Neuronal stem cell (in vitro differentiated cells): ENCODE measurements at regions not wholly inside any gene's neighbourhood (a gene's known extent, or its start where the extent isn't known, plus 50 kb on each side); places are given as distances from the start of the nearest gene placed in this dataset.

Source experiments
- DNase-seq: peaks from one replicate; pipeline ENCODE4 v3.0.0-alpha.2; 2013; ENCODE audit warnings: low spot score
- H2AFZ ChIP-seq: one replicate; pipeline ENCODE4 v1.6.1; 2013; ENCODE audit warnings: mild to moderate bottlenecking, low read length, inconsistent platforms
- H2AK5ac ChIP-seq: 2 replicates; pipeline ENCODE4 v1.6.1; 2013; ENCODE audit warnings: low read depth, mild to moderate bottlenecking, inconsistent platforms, low read length, moderate library complexity, mixed read lengths
- H2BK120ac ChIP-seq: 2 replicates; pipeline ENCODE4 v1.6.1; 2013; ENCODE audit warnings: low read depth, mild to moderate bottlenecking, inconsistent platforms, low read length, moderate library complexity, mixed read lengths
- H2BK12ac ChIP-seq: one replicate; pipeline ENCODE4 v1.6.1; 2013; ENCODE audit warnings: low read length, inconsistent platforms
- H2BK15ac ChIP-seq: 2 replicates; pipeline ENCODE4 v1.6.1; 2013; ENCODE audit warnings: mild to moderate bottlenecking, low read length, inconsistent platforms, mixed read lengths
- H2BK5ac ChIP-seq: one replicate; pipeline ENCODE4 v1.6.1; 2013; ENCODE audit warnings: inconsistent platforms, mild to moderate bottlenecking, low read length, moderate library complexity
- H3K14ac ChIP-seq: one replicate; pipeline ENCODE4 v1.6.1; 2013; ENCODE audit warnings: low read length, inconsistent platforms
- H3K18ac ChIP-seq: 2 replicates; pipeline ENCODE4 v1.6.1; 2013; ENCODE audit warnings: low read length, inconsistent platforms
- H3K23ac ChIP-seq: 2 replicates; pipeline ENCODE4 v1.6.1; 2013; ENCODE audit warnings: low read depth, mild to moderate bottlenecking, mixed read lengths, low read length, inconsistent platforms; ENCODE audit not compliant: poor library complexity
- H3K27ac ChIP-seq: replicated peaks from 3 replicates; pipeline ENCODE4 v1.5.1; 2013; ENCODE audit warnings: low read length, inconsistent platforms
- H3K27me3 ChIP-seq, 3 experiments: 2 replicates each; pipeline ENCODE4 v1.6.1; 2013; ENCODE audit warnings: low read length in 3 of 3, mild to moderate bottlenecking in 2 of 3, inconsistent platforms in 1 of 3, low read depth in 1 of 3, mixed read lengths in 1 of 3, moderate library complexity in 1 of 3; ENCODE audit not compliant: control insufficient read depth in 3 of 3, insufficient read depth in 3 of 3
- H3K36me3 ChIP-seq, 2 donors: replicated peaks in 1 of 2; 2 replicates each; pipeline ENCODE4 v1.6.1; 2013; ENCODE audit warnings: low read length in 2 of 2; ENCODE audit not compliant: control insufficient read depth in 2 of 2, insufficient read depth in 2 of 2
- H3K4ac ChIP-seq: 2 replicates; pipeline ENCODE4 v1.6.1; 2013; ENCODE audit warnings: inconsistent platforms, mild to moderate bottlenecking, low read length, moderate library complexity
- H3K4me1 ChIP-seq, 2 donors: 1 replicate in 1 of 2; 2 replicates in 1 of 2; pipeline ENCODE4 v1.6.1; 2013; ENCODE audit warnings: low read length in 2 of 2, low read depth in 1 of 2; ENCODE audit not compliant: control insufficient read depth in 2 of 2, insufficient read depth in 1 of 2
- H3K4me2 ChIP-seq: one replicate; pipeline ENCODE4 v1.6.1; 2013; ENCODE audit warnings: mild to moderate bottlenecking, low read length, inconsistent platforms; ENCODE audit not compliant: insufficient read depth, poor library complexity, severe bottlenecking
- H3K4me3 ChIP-seq, 2 donors: 2 replicates each; pipeline ENCODE4 v1.5.1; 2013; ENCODE audit warnings: low read length in 2 of 2, mild to moderate bottlenecking in 2 of 2, inconsistent platforms in 1 of 2, moderate library complexity in 1 of 2
- H3K79me1 ChIP-seq: one replicate; pipeline ENCODE4 v1.6.1; 2013; ENCODE audit warnings: low read depth, mild to moderate bottlenecking, inconsistent platforms, low read length, moderate library complexity
- H3K9ac ChIP-seq: one replicate; pipeline ENCODE4 v1.6.1; 2013; ENCODE audit warnings: mild to moderate bottlenecking, low read depth, low read length, inconsistent platforms; ENCODE audit not compliant: poor library complexity
- H3K9me3 ChIP-seq, 2 donors: replicated peaks in 1 of 2; 2 replicates each; pipeline versions ENCODE3 to v1.6.1; 2013; ENCODE audit warnings: low read length in 2 of 2, mild to moderate bottlenecking in 2 of 2, inconsistent platforms in 1 of 2, low read depth in 1 of 2, mixed read lengths in 1 of 2, moderate library complexity in 1 of 2; ENCODE audit not compliant: control insufficient read depth in 2 of 2, insufficient read depth in 1 of 2
- H4K8ac ChIP-seq: one replicate; pipeline ENCODE4 v1.6.1; 2013; ENCODE audit warnings: low read depth, mild to moderate bottlenecking, inconsistent platforms, low read length, moderate library complexity
- H4K91ac ChIP-seq: one replicate; pipeline ENCODE4 v1.6.1; 2013; ENCODE audit warnings: low read length, low read depth, mild to moderate bottlenecking, inconsistent platforms; ENCODE audit not compliant: poor library complexity
- WGBS, 2 donors: extraction: QIAGEN DNeasy Blood & Tissue Kit; methylation state at CpG; one replicate each; pipeline ENCODE4 v1.1.7; 2013; ENCODE audit warnings: missing lambda C conversion rate in 2 of 2, mixed read lengths in 1 of 2; ENCODE audit not compliant: insufficient read length in 2 of 2, insufficient replicate concordance in 1 of 2; ENCODE audit errors: extremely low coverage in 2 of 2; 5-methylcytosine and 5-hydroxymethylcytosine counted together

DNA sequence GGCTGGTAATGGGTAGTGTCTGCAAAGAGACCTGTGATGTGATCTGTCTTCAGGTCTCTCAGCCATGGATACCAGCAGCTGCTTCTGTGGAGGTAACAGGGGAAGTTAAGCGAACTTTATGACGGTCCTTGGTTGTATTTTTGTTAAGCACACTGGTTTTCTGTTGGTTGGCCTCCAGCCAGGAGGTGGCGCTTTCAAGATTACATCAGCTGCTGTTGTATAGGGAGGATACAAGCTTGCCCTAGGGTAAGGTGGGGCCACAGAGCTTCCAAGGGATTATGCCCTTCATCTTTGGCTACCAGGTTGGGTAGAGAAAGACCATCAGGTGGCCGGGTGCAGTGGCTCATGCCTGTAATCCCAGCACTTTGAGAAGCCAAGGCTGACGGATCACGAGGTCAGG, 834.2 kb upstream of the GALNTL6 start:
- Histone ChIP-seq H3K14ac (no peak overlapping the region), H3K27ac (no peak overlapping the region), H2BK15ac (no peak overlapping the region), H2BK12ac (no peak overlapping the region), H3K4ac (no peak overlapping the region), H3K9me3 (no peaks in the 10 kb centered on the region), H3K79me1 (no peaks in the 10 kb centered on the region), H3K36me3 (no peaks in the 10 kb centered on the region), H3K23ac (no peak overlapping the region), H3K4me2 (no peak overlapping the region), H2BK5ac (no peak overlapping the region), H4K91ac (no peak overlapping the region), H3K18ac (no peak overlapping the region), H2BK120ac (no peak overlapping the region), H3K4me1 (no peaks in the 10 kb centered on the region), H2AFZ (no peak overlapping the region), H3K27me3 (no peaks in the 10 kb centered on the region), H3K4me3 (no peak overlapping the region), H2AK5ac (no peak overlapping the region), H3K9ac (no peak overlapping the region), H4K8ac (no peak overlapping the region)
- WGBS, 2 donors, result no CpG with 5 or more reads among the region's 6 CpGs
- no peak for DNase-seq

DNA sequence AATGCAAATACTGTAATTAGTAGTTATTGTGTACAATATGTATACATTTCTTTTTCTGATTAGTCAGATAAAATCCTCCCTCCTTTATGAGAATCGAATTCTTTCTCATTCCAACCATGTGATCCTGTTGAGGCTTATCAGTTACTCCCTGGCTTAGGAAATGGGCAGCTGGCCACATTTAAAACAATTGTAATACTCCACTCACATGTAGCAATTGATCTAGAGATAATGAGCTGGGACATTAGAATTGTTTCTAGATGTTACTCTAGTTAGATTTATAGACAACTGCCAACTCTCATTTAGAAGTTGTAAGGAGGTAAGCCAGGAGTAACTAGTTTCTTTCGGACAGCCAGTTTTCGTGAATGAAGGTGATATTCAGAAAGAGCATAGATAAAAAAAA, 859.3 kb upstream of the AADAT start:
- no CpG with 5 or more reads among the region's 3 CpGs for WGBS, 2 donors
- DNase-seq, result no peak
- Histone ChIP-seq H3K4ac (no peak overlapping the region), H2BK5ac (no peak overlapping the region), H3K27me3 (no peaks in the 10 kb centered on the region), H2BK120ac (no peak overlapping the region), H2BK12ac (no peak overlapping the region), H3K4me3 (no peak overlapping the region), H2BK15ac (no peak overlapping the region), H4K8ac (no peak overlapping the region), H3K36me3 (no peaks in the 10 kb centered on the region), H3K79me1 (no peaks in the 10 kb centered on the region), H3K23ac (no peak overlapping the region), H2AK5ac (no peak overlapping the region), H4K91ac (no peak overlapping the region), H3K4me1 (no peaks in the 10 kb centered on the region), H3K9me3 (no peaks in the 10 kb centered on the region), H3K27ac (no peak overlapping the region), H3K18ac (no peak overlapping the region), H3K14ac (no peak overlapping the region), H3K4me2 (no peak overlapping the region), H2AFZ (no peak overlapping the region), H3K9ac (no peak overlapping the region)

DNA sequence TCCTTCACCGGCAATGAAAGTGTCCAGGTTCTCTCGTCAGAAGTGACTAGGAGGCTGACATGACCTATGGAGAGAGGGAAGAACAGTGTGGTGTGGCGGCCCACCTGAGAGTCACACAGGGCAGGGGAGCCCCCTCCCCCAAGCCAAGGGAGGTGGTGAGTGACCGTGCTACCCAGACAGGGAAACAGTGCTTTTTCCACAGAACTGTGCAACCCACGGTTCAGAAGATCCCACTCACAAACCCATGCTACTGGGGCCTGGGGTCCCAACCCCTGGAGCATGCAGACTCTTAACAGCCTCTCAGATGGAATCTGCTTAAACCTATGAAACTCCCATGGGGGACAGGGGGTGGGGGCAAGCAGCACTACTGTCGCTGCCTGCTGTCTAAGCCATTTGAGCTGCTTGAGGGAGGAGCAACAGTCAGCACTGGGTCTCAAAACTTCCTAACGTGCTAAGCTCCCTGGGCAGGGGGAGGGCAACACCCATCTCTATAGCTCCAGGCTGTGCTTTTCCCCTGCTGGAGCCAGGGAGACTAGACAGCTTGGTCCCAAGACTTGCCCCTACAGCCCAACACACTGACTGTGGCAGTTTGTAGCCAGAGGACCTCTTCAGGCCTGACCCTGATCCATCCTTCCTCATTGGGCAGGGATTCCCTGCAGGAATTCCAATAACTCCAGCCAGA, 850.4 kb upstream of the AADAT start:
- H2BK15ac ChIP-seq, result no peak overlapping the region
- no peak overlapping the region for H4K8ac ChIP-seq
- no peak for DNase-seq
- H3K14ac ChIP-seq, result no peak overlapping the region
- no peaks in the 10 kb centered on the region for H3K9me3 ChIP-seq
- no peaks in the 10 kb centered on the region for H3K36me3 ChIP-seq
- H3K4me3 ChIP-seq, result no peak overlapping the region
- H3K27me3 ChIP-seq, result no peaks in the 10 kb centered on the region
- H3K27ac ChIP-seq, result no peak overlapping the region
- H3K4me1 ChIP-seq, result no peaks in the 10 kb centered on the region
- H3K79me1 ChIP-seq, result no peaks in the 10 kb centered on the region
- no peak overlapping the region for H3K4ac ChIP-seq
- H2BK12ac ChIP-seq, result no peak overlapping the region
- no CpG with 5 or more reads among the region's 7 CpGs for whole genome bisulfite sequencing, 2 donors
- no peak overlapping the region for H2BK5ac ChIP-seq
- no peak overlapping the region for H2AFZ ChIP-seq
- H3K4me2 ChIP-seq, result no peak overlapping the region
- no peak overlapping the region for H3K23ac ChIP-seq
- H4K91ac ChIP-seq, result no peak overlapping the region
- peak overlapping the region; percentile 57 for H3K18ac ChIP-seq
- H2AK5ac ChIP-seq, result no peak overlapping the region
- H2BK120ac ChIP-seq, result no peak overlapping the region
- H3K9ac ChIP-seq, result no peak overlapping the region

DNA sequence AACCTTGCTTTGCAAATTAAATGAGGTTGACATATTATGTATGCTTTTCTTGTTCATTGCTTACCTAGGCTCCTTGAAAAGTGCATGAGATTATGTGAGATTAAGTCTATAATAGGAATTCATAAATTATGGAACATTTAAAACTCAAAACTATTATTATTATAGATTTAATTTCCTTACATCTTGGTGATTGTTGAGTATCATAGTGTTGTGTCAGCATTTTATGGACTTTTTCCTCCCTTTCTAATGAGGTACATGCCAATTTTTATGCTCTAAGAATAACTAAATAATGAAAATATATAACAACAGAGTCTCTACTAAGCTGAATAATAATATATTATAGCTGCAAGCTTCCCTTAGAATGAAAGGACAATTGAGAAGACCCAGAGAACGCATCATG, 848.8 kb upstream of the AADAT start:
- no peaks in the 10 kb centered on the region for H3K27me3 ChIP-seq
- H3K9me3 ChIP-seq, result no peaks in the 10 kb centered on the region
- DNase-seq, result no peak
- no peak overlapping the region for H3K14ac ChIP-seq
- no peak overlapping the region for H3K18ac ChIP-seq
- no peaks in the 10 kb centered on the region for H3K4me1 ChIP-seq
- no peak overlapping the region for H3K4me3 ChIP-seq
- H2AFZ ChIP-seq, result no peak overlapping the region
- no peaks in the 10 kb centered on the region for H3K36me3 ChIP-seq
- no peak overlapping the region for H3K4ac ChIP-seq
- H3K4me2 ChIP-seq, result no peak overlapping the region
- H3K27ac ChIP-seq, result no peak overlapping the region
- no peak overlapping the region for H2BK12ac ChIP-seq
- no peak overlapping the region for H3K23ac ChIP-seq
- no CpG with 5 or more reads among the region's 1 CpG for WGBS, 2 donors
- H2BK15ac ChIP-seq, result no peak overlapping the region
- H2BK120ac ChIP-seq, result no peak overlapping the region
- H4K91ac ChIP-seq, result no peak overlapping the region
- no peak overlapping the region for H3K9ac ChIP-seq
- H2AK5ac ChIP-seq, result no peak overlapping the region
- H3K79me1 ChIP-seq, result no peaks in the 10 kb centered on the region
- H2BK5ac ChIP-seq, result no peak overlapping the region
- no peak overlapping the region for H4K8ac ChIP-seq
